GM19455 (cell line): ENCODE measurements at regions not wholly inside any gene's neighbourhood (a gene's known extent, or its start where the extent isn't known, plus 50 kb on each side); places are given as distances from the start of the nearest gene placed in this dataset.

Experiments
- ATAC-seq: cut with Tn5 transposase; IDR thresholded peaks from one replicate; pipeline ENCODE4 v1.9.1; 2021; ENCODE audit not compliant: unreplicated experiment

- no peak for ATAC-seq
Observed at GRCh38 chrX:46305431-46305830, 239.8 kb downstream of the ZNF674 start.

- ATAC-seq, result no peak
Observed at GRCh38 chrX:46301903-46302302, 243.3 kb downstream of the ZNF674 start.

GRCh38 chrX:46298821-46299220, 246.4 kb downstream of the ZNF674 start:
- no peak for ATAC-seq

GRCh38 chrX:46295963-46296362, 249.3 kb downstream of the ZNF674 start:
- no peak for ATAC-seq

DNA sequence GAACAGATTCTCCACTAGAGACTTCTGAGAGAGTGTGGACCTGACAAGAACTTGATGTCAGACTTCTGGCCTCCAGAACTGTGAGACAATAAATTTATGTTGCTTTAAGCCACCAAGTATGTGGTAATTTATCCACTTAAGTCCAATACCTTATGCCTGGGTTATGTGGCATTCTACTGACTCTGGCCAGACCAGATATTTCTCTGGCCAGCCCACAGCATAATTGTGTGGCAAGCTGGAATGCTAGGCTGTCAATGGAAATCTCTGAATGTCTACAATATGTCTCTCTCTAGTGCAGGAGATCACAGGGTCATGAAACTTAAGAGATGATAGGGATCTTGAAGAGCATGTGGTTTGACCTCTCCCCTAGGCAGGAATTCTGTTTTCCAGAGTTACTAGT, 251.0 kb downstream of the ZNF674 start:
- no peak for ATAC-seq

DNA sequence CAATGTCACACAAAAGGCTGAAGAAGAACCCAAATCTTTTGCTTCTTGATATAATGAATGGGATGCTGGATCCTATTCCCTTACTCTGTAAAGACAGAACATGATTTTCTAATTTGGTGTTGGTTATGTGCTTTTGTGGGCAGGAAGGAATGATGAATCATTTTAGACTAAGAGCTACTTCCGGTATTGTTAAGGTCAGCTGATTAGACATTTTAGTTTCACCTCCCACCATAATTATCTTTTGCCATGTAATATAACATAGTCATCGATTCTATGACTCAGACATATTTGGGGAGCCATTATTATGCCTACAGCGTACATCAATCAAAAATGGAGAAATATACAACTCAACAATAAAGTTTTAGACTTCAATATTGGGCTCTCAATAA, 265.3 kb downstream of the ZNF674 start:
- no peak for ATAC-seq

GRCh38 chrX:46279214-46279924, 265.9 kb downstream of the ZNF674 start:
- ATAC-seq, result no peak

- no peak for ATAC-seq
Observed at GRCh38 chrX:46278572-46278971, 266.6 kb downstream of the ZNF674 start.

DNA sequence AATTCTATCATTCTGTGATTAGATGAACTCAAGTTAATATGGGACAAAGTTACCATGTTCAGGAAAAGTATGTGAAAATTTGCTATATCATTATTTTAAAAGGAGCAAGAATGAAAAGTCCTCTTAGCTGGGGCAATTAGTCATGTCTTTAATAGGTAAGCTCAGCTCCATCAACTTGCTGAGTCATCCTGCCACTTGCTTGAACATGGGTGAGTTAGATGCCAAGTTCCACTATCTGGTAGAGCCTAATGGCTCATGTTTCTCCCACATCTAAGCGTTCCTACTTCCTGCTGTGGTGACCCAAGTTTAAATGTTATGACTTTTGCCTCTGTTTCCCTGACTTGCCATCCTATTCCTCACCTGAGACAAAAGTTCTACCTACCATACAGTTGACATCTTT, 276.8 kb downstream of the ZNF674 start:
- no peak for ATAC-seq

- ATAC-seq, result no peak
Observed at GRCh38 chrX:46263494-46263893, 281.7 kb downstream of the ZNF674 start.

DNA sequence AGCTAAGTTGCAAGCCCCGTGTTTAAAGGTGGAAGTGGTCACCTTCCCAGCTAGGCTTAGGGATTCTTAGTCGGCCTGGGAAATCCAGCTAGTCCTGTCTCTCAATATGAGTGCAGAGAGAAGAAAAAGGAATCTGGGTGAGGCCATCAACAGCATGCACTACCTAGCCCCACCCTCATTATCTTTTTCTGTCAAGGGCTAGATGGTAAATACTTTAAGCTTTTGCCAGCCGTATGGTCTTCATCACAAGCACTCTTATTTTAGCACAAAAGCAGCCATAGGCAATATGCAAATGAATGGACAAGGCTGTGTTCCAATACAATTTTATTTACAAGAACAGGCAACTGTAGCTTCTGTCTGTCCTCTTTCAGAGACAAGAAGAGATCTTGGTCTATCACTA, 282.9 kb downstream of the ZNF674 start:
- ATAC-seq, result no peak

DNA sequence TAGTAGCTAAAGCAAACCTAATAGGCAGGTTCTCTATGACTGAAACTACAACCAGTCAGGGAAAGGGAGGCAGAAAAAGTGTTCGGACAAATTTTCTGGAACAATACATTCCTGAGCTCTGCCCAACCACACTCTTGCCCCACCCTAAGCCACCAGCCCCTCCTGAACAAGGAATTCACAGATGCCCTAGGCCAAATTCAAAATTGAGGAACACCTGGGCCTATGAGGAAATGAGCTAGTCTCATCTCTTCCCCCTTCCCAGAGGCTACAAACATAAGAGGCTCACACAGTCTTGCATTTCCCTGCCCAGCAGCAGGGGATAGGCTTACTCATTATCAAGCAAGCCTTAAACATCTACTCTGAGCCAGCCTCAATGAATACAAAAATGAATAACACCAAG, 284.7 kb downstream of the ZNF674 start:
- ATAC-seq, result no peak

- ATAC-seq, result no peak
Observed at GRCh38 chrX:46258356-46258755, 286.9 kb downstream of the ZNF674 start.

DNA sequence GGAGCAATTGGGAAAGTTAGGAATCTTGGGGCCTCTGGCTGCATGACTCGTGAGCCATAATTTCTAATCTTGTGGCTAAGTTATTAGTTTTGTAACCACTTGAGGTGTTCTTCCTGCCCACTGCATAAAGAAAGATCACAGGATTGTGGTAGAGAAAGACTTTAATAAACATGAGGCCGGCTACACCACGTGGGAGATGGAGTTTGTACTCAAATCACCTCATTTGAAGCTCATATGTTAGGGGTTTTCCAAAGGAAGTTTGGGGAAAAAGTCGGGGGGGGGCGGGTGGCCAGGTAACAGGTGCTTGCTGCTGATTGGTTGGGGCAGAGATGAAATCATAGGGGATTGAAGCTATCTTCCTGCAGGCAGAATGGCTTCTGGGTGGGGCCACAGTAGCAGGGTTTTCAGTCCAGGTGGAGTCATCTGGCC, 287.8 kb downstream of the ZNF674 start:
- no peak for ATAC-seq

DNA sequence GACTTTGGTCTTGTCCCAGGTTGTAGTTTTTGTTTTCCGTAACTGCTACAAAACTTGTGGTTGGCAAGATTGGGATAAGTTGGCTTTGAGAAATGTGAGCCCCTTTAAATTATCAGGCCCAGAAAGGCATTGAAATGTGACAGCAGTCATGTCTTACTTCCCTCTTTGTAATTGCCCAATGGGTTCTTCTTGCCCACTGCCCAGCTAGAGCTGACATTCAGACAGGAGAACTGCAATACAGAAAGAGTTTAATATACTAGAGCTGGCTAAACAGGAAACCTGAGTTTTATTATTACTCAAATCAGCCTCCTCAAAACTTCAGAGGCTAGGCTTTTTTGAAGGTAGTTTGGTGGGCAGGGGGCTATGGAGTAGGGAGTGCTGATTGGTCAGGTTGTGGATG, 288.3 kb downstream of the ZNF674 start:
- no peak for ATAC-seq

DNA sequence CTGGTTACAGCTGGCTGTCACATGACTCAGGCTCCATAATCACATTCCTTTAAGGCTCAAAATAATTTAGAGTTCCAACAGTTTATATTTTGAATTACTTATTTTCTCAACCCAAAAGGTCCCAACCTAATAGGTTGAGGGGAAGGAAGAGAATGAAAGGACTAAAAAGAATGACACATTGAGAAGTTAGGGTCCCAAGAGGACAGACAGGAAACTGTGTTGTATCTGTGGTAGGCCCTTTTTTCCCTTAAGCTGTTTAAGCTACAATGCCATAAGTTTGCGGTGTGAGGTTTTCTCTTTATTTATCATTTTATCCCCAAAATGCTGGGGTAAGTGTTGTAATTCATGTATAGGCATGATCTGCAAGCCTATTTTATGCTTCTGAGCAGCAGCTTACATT, 290.2 kb downstream of the ZNF674 start:
- ATAC-seq, result no peak

GRCh38 chrX:46254641-46255040, 290.6 kb downstream of the ZNF674 start:
- no peak for ATAC-seq

DNA sequence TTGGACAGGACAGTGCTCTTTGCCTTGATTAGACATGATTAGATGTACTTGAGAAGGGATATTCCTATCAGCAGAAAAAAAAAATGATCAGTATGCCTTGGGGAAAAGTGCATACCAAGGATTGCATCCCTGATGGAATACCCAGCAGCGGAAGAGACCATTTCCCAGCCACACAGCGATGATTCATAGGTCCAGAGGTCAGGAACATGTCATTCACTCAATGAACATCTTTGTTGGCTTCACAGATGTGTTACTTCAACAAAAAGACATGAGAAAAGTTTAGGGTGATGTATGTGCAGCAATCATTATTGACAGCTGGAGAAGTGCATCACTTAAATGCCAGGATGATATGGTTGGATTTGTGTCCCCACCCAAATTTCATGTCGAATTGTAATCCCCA, 293.5 kb downstream of the ZNF674 start:
- no peak for ATAC-seq

DNA sequence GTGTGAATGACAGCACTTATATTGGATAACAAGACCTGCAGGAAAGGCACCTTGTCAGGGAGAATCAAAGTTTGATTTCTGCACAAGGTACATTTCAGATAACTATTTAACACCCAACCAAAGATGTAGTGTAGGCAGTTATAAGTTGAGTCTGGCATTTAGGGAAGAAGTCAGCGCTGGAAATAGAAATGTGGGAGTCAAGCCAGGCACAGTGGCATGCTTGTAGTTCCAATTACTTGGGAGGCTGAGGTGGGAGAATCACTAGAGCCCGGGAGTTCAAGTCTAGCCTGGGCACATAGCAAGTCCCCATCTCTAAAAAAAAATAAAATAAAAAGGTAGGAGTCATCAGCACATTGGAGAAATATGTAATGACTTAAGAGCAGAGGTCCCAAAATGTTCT, 295.1 kb downstream of the ZNF674 start:
- no peak for ATAC-seq

DNA sequence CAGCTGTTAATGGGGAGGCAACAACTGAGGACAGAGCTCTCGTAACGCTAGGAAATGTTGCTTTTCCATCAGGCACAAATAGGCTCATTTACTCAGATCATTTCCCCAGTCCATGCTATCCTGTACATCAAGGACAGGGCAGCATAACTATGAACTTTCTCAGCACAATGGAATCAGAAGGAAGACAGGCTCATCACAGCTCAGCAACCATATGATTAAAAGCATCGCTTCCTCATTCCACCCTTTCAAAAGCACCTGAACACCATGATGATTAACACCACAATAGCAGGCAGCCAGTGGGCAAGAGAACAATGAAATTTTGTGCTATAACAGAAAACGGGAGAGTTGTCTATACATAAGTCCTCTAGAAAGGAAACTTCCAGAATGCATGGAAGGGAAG, 297.8 kb downstream of the ZNF674 start:
- ATAC-seq, result no peak

GRCh38 chrX:46244451-46244850, 300.8 kb downstream of the ZNF674 start:
- ATAC-seq, result no peak

GRCh38 chrX:46236411-46236810, 308.8 kb downstream of the ZNF674 start:
- ATAC-seq, result no peak

DNA sequence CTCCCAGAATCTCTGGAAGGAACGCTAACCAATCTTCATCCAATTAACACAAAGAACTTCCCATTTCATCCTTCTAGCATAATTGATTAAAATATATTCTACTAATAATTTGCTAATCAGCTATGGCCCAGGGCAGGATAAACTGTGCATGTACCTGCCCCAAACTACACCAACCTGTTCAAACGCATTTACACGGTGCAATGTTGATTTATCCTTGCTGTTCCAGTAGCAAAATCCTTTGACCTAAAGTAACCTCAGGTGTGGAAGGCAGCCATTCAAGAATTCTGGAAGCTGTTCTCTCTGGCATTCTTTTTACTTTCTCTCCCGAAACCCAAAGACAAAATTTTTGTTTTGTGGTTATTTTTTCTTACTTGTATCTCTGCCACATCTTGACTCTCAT, 309.4 kb downstream of the ZNF674 start:
- ATAC-seq, result no peak
